Liver (tissue), 3 donors: ENCODE measurements at regions not wholly inside any gene's neighbourhood (a gene's known extent, or its start where the extent isn't known, plus 50 kb on each side); places are given as distances from the start of the nearest gene placed in this dataset.

Source experiments
- CTCF ChIP-seq: fragments of 150-350 bp; IDR thresholded peaks from 2 replicates; pipeline ENCODE4 v1.5.1; 2017; ENCODE audit warnings: improper control_type of control experiment, low read depth, low read length; ENCODE audit not compliant: missing input control
- GABPA ChIP-seq, 2 donors: IDR thresholded peaks in 1 of 2; conservative IDR thresholded peaks in 1 of 2; 2 replicates each; pipeline ENCODE4 v1.6.1; 2016; ENCODE audit warnings: antibody characterized with exemption in 2 of 2, mild to moderate bottlenecking in 1 of 2, moderate library complexity in 1 of 2
- HNF4A ChIP-seq, 2 donors: conservative IDR thresholded peaks; 2 replicates each; pipeline ENCODE4 v1.6.1; 2016; ENCODE audit warnings: antibody characterized with exemption in 2 of 2, mild to moderate bottlenecking in 2 of 2
- TAF1 ChIP-seq: conservative IDR thresholded peaks from 2 replicates; pipeline ENCODE4 v1.6.1; 2016; ENCODE audit warnings: antibody characterized with exemption, mild to moderate bottlenecking
- donor health status: healthy.
- donor health status: healthy.

- TF ChIP-seq CTCF = no peak
- no peak for TF ChIP-seq GABPA (IDR thresholded peaks at IDR 0.05 in 1 of 2, conservative IDR thresholded peaks at IDR 0.05 in 1 of 2)
- no peak for TF ChIP-seq HNF4A (conservative IDR thresholded peaks at IDR 0.05)
- TF ChIP-seq TAF1 = no peak
These were observed 67.9 kb upstream of the UNC13C start for GRCh38 chr15:53910236-53910849.
